ENCODE measurements at regions not wholly inside any gene's neighbourhood (a gene's known extent, or its start where the extent isn't known, plus 50 kb on each side); places are given as distances from the start of the nearest gene placed in this dataset.

GRCh38 chr6:103255132-103255531 lies 1604.6 kb downstream of the HACE1 start:
- TF ChIP-seq CTCF (IDR thresholded peaks at IDR 0.05) (no peak), POLR2A (IDR thresholded peaks at IDR 0.05) (no peak)
